Loucy (cell line): ENCODE measurements at regions not wholly inside any gene's neighbourhood (a gene's known extent, or its start where the extent isn't known, plus 50 kb on each side); places are given as distances from the start of the nearest gene placed in this dataset.

Source experiments
- H2AFZ ChIP-seq: fragments of 200-600 bp; sonication (generic); 2 replicates; pipeline ENCODE4 v1.6.0; 2016; ENCODE audit warnings: antibody characterized with exemption, mild to moderate bottlenecking, low read length, moderate library complexity
- H3F3A ChIP-seq: fragments of 200-600 bp; 2 replicates; pipeline ENCODE4 v1.6.0; 2016; ENCODE audit warnings: antibody characterized with exemption, low read depth, mild to moderate bottlenecking
- H3K27me3 ChIP-seq: fragments of 200-600 bp; sonication (generic); 2 replicates; pipeline ENCODE4 v1.6.1; 2014; ENCODE audit warnings: low read length, mild to moderate bottlenecking; ENCODE audit not compliant: insufficient read depth, poor library complexity, severe bottlenecking
- H3K36me3 ChIP-seq: fragments of 200-600 bp; sonication (generic); 2 replicates; pipeline ENCODE4 v1.6.1; 2016; ENCODE audit warnings: low read length; ENCODE audit not compliant: insufficient read depth
- H3K4me1 ChIP-seq: fragments of 200-600 bp; sonication (generic); 2 replicates; pipeline ENCODE4 v1.5.1; 2014; ENCODE audit warnings: low read length, mild to moderate bottlenecking; ENCODE audit not compliant: insufficient read depth, poor library complexity, severe bottlenecking
- H3K4me2 ChIP-seq: fragments of 200-600 bp; sonication (generic); 2 replicates; pipeline ENCODE4 v1.6.0; 2014; ENCODE audit warnings: antibody characterized with exemption, low read length, low read depth, mild to moderate bottlenecking; ENCODE audit not compliant: poor library complexity, severe bottlenecking
- H3K4me3 ChIP-seq: fragments of 200-600 bp; sonication (generic); 2 replicates; pipeline ENCODE4 v1.5.1; 2014; ENCODE audit warnings: low read length, mild to moderate bottlenecking, mixed read lengths; ENCODE audit not compliant: poor library complexity, severe bottlenecking
- H3K79me2 ChIP-seq: fragments of 200-600 bp; sonication (generic); 2 replicates; pipeline ENCODE4 v1.6.1; 2014; ENCODE audit warnings: low read length; ENCODE audit not compliant: insufficient read depth
- H3K9ac ChIP-seq: fragments of 200-600 bp; sonication (generic); 2 replicates; pipeline ENCODE4 v1.6.0; 2014; ENCODE audit warnings: mild to moderate bottlenecking, low read depth, low read length, moderate library complexity; ENCODE audit not compliant: poor library complexity, severe bottlenecking
- H3K9me2 ChIP-seq: fragments of 200-600 bp; sonication (generic); replicated peaks from 2 replicates; pipeline ENCODE4 v1.6.1; 2016; ENCODE audit warnings: low read depth, low read length, mixed read lengths
- H3K9me3 ChIP-seq: fragments of 200-600 bp; sonication (generic); 2 replicates; pipeline ENCODE4 v1.6.1; 2014; ENCODE audit warnings: mild to moderate bottlenecking, antibody characterized with exemption, low read length, low read depth; ENCODE audit not compliant: insufficient read depth
- H4K20me1 ChIP-seq: fragments of 200-600 bp; sonication (generic); 2 replicates; pipeline ENCODE4 v1.6.0; 2014; ENCODE audit warnings: antibody characterized with exemption, low read length, mild to moderate bottlenecking; ENCODE audit not compliant: insufficient read depth, poor library complexity, severe bottlenecking
- EZH2phosphoT487 ChIP-seq: fragments of 200-600 bp; IDR thresholded peaks from 2 replicates; pipeline ENCODE4 v1.6.1; 2018; ENCODE audit warnings: antibody characterized with exemption, mild to moderate bottlenecking, moderate library complexity, borderline replicate concordance
- TF ChIP-seq, protein P1 (sequence below): fragments of 200-600 bp; sonication (generic); conservative IDR thresholded peaks from 2 replicates; pipeline ENCODE4 v1.5.1; 2014; ENCODE audit warnings: mild to moderate bottlenecking, antibody characterized with exemption, low read length

DNA sequence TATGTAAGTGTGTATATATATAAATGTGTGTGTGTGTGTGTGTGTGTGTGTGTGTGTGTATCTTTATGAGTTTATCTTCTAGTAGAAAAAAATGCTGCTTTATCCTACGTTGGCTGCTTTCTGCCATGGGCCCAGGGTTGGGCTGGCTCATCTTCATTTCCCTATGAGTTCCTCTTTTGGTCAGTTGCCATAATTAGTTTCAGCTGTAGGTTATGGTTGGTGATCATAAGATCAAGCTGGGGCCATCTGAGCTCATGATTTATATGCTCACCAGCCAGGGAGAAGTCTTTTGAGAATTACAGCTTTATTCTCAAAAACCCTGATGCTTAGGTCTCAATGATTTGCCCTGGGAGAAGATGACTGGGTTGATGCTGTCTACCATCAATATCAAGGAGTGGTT, 775.8 kb upstream of the ARPP21 start:
- H3K79me2 ChIP-seq = no peaks in the 10 kb centered on the region
- H3K4me1 ChIP-seq = peaks cover 6% of the 10 kb centered on the region
- H3F3A ChIP-seq = no peaks in the 10 kb centered on the region
- no peak overlapping the region for H3K9ac ChIP-seq
- no peak for TF ChIP-seq EZH2phosphoT487
- TF ChIP-seq, protein P1, sequence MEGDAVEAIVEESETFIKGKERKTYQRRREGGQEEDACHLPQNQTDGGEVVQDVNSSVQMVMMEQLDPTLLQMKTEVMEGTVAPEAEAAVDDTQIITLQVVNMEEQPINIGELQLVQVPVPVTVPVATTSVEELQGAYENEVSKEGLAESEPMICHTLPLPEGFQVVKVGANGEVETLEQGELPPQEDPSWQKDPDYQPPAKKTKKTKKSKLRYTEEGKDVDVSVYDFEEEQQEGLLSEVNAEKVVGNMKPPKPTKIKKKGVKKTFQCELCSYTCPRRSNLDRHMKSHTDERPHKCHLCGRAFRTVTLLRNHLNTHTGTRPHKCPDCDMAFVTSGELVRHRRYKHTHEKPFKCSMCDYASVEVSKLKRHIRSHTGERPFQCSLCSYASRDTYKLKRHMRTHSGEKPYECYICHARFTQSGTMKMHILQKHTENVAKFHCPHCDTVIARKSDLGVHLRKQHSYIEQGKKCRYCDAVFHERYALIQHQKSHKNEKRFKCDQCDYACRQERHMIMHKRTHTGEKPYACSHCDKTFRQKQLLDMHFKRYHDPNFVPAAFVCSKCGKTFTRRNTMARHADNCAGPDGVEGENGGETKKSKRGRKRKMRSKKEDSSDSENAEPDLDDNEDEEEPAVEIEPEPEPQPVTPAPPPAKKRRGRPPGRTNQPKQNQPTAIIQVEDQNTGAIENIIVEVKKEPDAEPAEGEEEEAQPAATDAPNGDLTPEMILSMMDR = no peak
- no peaks in the 10 kb centered on the region for H3K36me3 ChIP-seq
- no peak overlapping the region for H2AFZ ChIP-seq
- H3K9me2 ChIP-seq = no peaks in the 10 kb centered on the region
- no peak overlapping the region for H3K4me3 ChIP-seq
- no peaks in the 10 kb centered on the region for H3K9me3 ChIP-seq
- no peaks in the 10 kb centered on the region for H3K27me3 ChIP-seq
- H4K20me1 ChIP-seq = no peaks in the 10 kb centered on the region
- H3K4me2 ChIP-seq = no peak overlapping the region

DNA sequence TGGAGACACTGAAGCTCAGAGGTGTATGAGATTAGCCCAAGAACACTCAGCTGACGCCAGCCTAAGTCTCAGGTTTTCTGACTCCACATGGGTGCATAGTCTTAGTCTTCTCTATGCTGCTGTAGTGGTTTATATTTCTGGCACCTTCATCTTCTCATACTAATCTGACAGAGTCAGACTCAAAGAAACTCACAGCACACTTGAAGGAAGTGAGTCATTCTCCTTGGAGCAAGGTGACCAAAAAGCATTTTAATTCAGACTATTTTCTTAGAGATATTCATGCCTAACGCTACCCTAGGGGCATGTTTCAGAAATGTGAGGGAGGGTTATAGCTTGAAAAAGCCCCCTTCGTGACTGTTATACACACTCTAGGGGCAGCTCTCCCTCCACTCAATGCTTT, 775.3 kb upstream of the ARPP21 start:
- no peak overlapping the region for H3K9ac ChIP-seq
- no peak overlapping the region for H3K4me3 ChIP-seq
- peaks cover 6% of the 10 kb centered on the region for H3K4me1 ChIP-seq
- H3K9me3 ChIP-seq = no peaks in the 10 kb centered on the region
- H3K9me2 ChIP-seq = no peaks in the 10 kb centered on the region
- no peaks in the 10 kb centered on the region for H4K20me1 ChIP-seq
- no peak overlapping the region for H3K4me2 ChIP-seq
- no peaks in the 10 kb centered on the region for H3K79me2 ChIP-seq
- no peak overlapping the region for H2AFZ ChIP-seq
- no peaks in the 10 kb centered on the region for H3K36me3 ChIP-seq
- TF ChIP-seq, protein P1 = no peak
- no peak for TF ChIP-seq EZH2phosphoT487
- H3F3A ChIP-seq = no peaks in the 10 kb centered on the region
- H3K27me3 ChIP-seq = no peaks in the 10 kb centered on the region

DNA sequence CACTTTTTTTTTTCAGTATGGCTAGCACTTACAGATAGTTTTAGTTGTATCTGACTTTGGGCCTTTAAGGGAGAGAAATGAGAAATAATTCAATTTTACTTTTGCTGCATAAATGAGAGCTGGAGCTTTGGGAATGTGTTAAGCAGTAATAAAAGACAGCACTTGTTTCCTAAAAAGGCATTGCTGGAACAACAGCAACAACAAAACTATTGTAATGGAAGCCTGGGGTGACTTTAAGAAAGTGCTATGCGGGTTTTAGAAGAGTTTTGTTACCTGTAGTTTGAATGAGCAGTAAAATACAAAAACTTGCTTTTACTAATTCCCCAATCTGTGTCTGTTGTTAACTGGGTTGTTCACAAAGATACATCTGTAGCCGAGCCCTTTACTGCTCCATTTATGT, 774.0 kb upstream of the ARPP21 start:
- H3K9me2 ChIP-seq = no peaks in the 10 kb centered on the region
- H3K9ac ChIP-seq = no peak overlapping the region
- H4K20me1 ChIP-seq = no peaks in the 10 kb centered on the region
- no peaks in the 10 kb centered on the region for H3F3A ChIP-seq
- H2AFZ ChIP-seq = no peak overlapping the region
- no peaks in the 10 kb centered on the region for H3K36me3 ChIP-seq
- no peak overlapping the region for H3K4me2 ChIP-seq
- H3K4me3 ChIP-seq = no peak overlapping the region
- H3K9me3 ChIP-seq = no peaks in the 10 kb centered on the region
- peaks cover 6% of the 10 kb centered on the region for H3K4me1 ChIP-seq
- no peak for TF ChIP-seq EZH2phosphoT487
- TF ChIP-seq, protein P1 = no peak
- H3K79me2 ChIP-seq = no peaks in the 10 kb centered on the region
- H3K27me3 ChIP-seq = no peaks in the 10 kb centered on the region
